H1 (cell line): ENCODE measurements at regions not wholly inside any gene's neighbourhood (a gene's known extent, or its start where the extent isn't known, plus 50 kb on each side); places are given as distances from the start of the nearest gene placed in this dataset.

Experiments used
- CTCF ChIA-PET: fragments of 300-600 bp; sonication (Branson Sonifier 250); formaldehyde crosslinking; loops from one replicate; lab custom pipeline; 2021; ENCODE audit not compliant: partially characterized antibody; lab: Charles Lee
- POLR2A ChIA-PET: fragments of 300-600 bp; sonication (Branson Sonifier 250); formaldehyde crosslinking; loops from one replicate; lab custom pipeline; 2021; ENCODE audit warnings: inconsistent platforms; ENCODE audit not compliant: partially characterized antibody; lab: Charles Lee
- DNase-seq, 2 experiments: peaks; one replicate each; pipeline versions ENCODE4 v3.0.0 to v3.0.0-alpha.2; 2010 to 2022; ENCODE audit warnings: low spot score in 2 of 2, low read depth in 1 of 2, mixed read lengths in 1 of 2
- FAIRE-seq: peaks from 2 replicates; lab custom pipeline; 2011; peaks lifted over from hg19 to GRCh38; lab: Jason Lieb, UNC
- H2AFZ ChIP-seq: 2 replicates; pipeline ENCODE4 v1.8.1; 2012; ENCODE audit warnings: low read length, inconsistent platforms
- H2AK5ac ChIP-seq: 2 replicates; pipeline ENCODE4 v1.6.1; 2013; ENCODE audit warnings: low read depth, low read length
- H2BK120ac ChIP-seq: replicated peaks from 2 replicates; pipeline ENCODE3; 2013; ENCODE audit warnings: low read depth, low read length, inconsistent platforms
- H2BK12ac ChIP-seq: 2 replicates; pipeline ENCODE4 v1.6.1; 2013; ENCODE audit warnings: low read depth, low read length
- H2BK15ac ChIP-seq: 2 replicates; pipeline ENCODE4 v1.6.1; 2013; ENCODE audit warnings: low read length
- H2BK20ac ChIP-seq: 2 replicates; pipeline ENCODE4 v1.6.1; 2013; ENCODE audit warnings: low read length
- H2BK5ac ChIP-seq: 2 replicates; pipeline ENCODE4 v1.6.1; 2013; ENCODE audit warnings: low read depth, low read length
- H3K14ac ChIP-seq: 2 replicates; pipeline ENCODE4 v1.6.1; 2013; ENCODE audit warnings: inconsistent platforms; ENCODE audit not compliant: insufficient read length
- H3K18ac ChIP-seq: 2 replicates; pipeline ENCODE4 v1.6.1; 2013; ENCODE audit warnings: low read length; ENCODE audit errors: extremely low read depth
- H3K23ac ChIP-seq: 2 replicates; pipeline ENCODE4 v1.6.1; 2013; ENCODE audit warnings: inconsistent platforms; ENCODE audit not compliant: insufficient read length
- H3K23me2 ChIP-seq: 2 replicates; pipeline ENCODE4 v1.6.1; 2013; ENCODE audit warnings: low read depth, low read length
- H3K27ac ChIP-seq: 2 replicates; pipeline ENCODE4 v1.6.1; 2011; ENCODE audit warnings: low read depth, low read length, inconsistent platforms
- H3K27me3 ChIP-seq, 4 experiments: replicated peaks in 1 of 4; 1 replicate in 1 of 4; 2 replicates in 3 of 4; pipeline versions ENCODE4 v1.6.1 to v1.8.1; 2011 to 2013; ENCODE audit warnings: low read length in 3 of 4, mild to moderate bottlenecking in 3 of 4, inconsistent platforms in 2 of 4, mixed read lengths in 2 of 4, moderate library complexity in 1 of 4; ENCODE audit not compliant: control insufficient read depth in 3 of 4, insufficient read depth in 3 of 4; ENCODE audit errors: extremely low read depth in 1 of 4
- H3K36me3 ChIP-seq, 4 experiments: 2 replicates each; pipeline versions ENCODE4 v1.6.1 to v1.8.1; 2011 to 2013; ENCODE audit warnings: mild to moderate bottlenecking in 4 of 4, low read length in 3 of 4, moderate library complexity in 2 of 4, control low read depth in 1 of 4, inconsistent platforms in 1 of 4; ENCODE audit not compliant: insufficient read depth in 4 of 4, control insufficient read depth in 2 of 4
- H3K4ac ChIP-seq: replicated peaks from 2 replicates; pipeline ENCODE3; 2013; ENCODE audit warnings: low read length, low read depth, mixed read lengths, inconsistent platforms; ENCODE audit not compliant: insufficient read length
- H3K4me1 ChIP-seq, 4 experiments: replicated peaks in 1 of 4; 1 replicate in 1 of 4; 2 replicates in 3 of 4; pipeline versions ENCODE4 v1.6.1 to v1.8.1; 2011 to 2013; ENCODE audit warnings: low read length in 3 of 4, inconsistent platforms in 2 of 4, mixed read lengths in 1 of 4; ENCODE audit not compliant: insufficient read depth in 4 of 4, control insufficient read depth in 3 of 4
- H3K4me2 ChIP-seq, 2 experiments: 2 replicates each; pipeline versions ENCODE4 v1.6.1 to v1.8.1; 2011 to 2013; ENCODE audit warnings: low read depth in 2 of 2, low read length in 2 of 2, control low read depth in 1 of 2, inconsistent platforms in 1 of 2, mild to moderate bottlenecking in 1 of 2; ENCODE audit not compliant: insufficient read depth in 1 of 2
- H3K4me3 ChIP-seq, 4 experiments: fragments of 200-600, 300-600 bp in 1 of 4; sonication (generic), shearing (Covaris generic), sonication (Bioruptor Twin) in 1 of 4; 2 replicates each; pipeline versions ENCODE4 v1.5.1 to v1.8.1; 2011 to 2016; ENCODE audit warnings: low read length in 4 of 4, low read depth in 3 of 4, control low read depth in 2 of 4, inconsistent platforms in 2 of 4, mild to moderate bottlenecking in 2 of 4, mixed read lengths in 1 of 4, moderate library complexity in 1 of 4; ENCODE audit not compliant: insufficient read depth in 2 of 4; ENCODE audit errors: extremely low read depth in 1 of 4
- H3K56ac ChIP-seq: replicated peaks from 2 replicates; pipeline ENCODE3; 2013; ENCODE audit warnings: low read depth, mild to moderate bottlenecking, mixed read lengths, low read length, inconsistent platforms; ENCODE audit not compliant: insufficient read length
- H3K79me1 ChIP-seq: 2 replicates; pipeline ENCODE4 v1.6.1; 2013; ENCODE audit warnings: low read depth, low read length, control low read depth
- H3K79me2 ChIP-seq, 2 experiments: 2 replicates each; pipeline versions ENCODE4 v1.6.1 to v1.8.1; 2012 to 2013; ENCODE audit warnings: low read length in 2 of 2, mild to moderate bottlenecking in 2 of 2, inconsistent platforms in 1 of 2; ENCODE audit not compliant: insufficient read depth in 2 of 2, control insufficient read depth in 1 of 2
- H3K9ac ChIP-seq, 4 experiments: replicated peaks in 1 of 4; 1 replicate in 1 of 4; 2 replicates in 3 of 4; pipeline versions ENCODE4 v1.6.1 to v1.8.1; 2011 to 2013; ENCODE audit warnings: low read depth in 3 of 4, low read length in 3 of 4, control low read depth in 2 of 4, mild to moderate bottlenecking in 2 of 4, moderate library complexity in 2 of 4, inconsistent platforms in 1 of 4; ENCODE audit errors: extremely low read depth in 1 of 4
- H3K9me3 ChIP-seq, 2 experiments: 2 replicates each; pipeline versions ENCODE4 v1.6.1 to v1.8.1; 2012 to 2013; ENCODE audit warnings: mild to moderate bottlenecking in 2 of 2, moderate library complexity in 2 of 2, control low read depth in 1 of 2, inconsistent platforms in 1 of 2, low read depth in 1 of 2, low read length in 1 of 2, mixed read lengths in 1 of 2; ENCODE audit not compliant: insufficient read depth in 2 of 2
- H4K20me1 ChIP-seq, 2 experiments: replicated peaks in 1 of 2; 2 replicates each; pipeline versions ENCODE3 to v1.8.1; 2011 to 2013; ENCODE audit warnings: inconsistent platforms in 2 of 2, low read length in 2 of 2, mild to moderate bottlenecking in 1 of 2; ENCODE audit not compliant: insufficient read depth in 2 of 2, control insufficient read depth in 1 of 2
- H4K5ac ChIP-seq: 2 replicates; pipeline ENCODE4 v1.6.1; 2013; ENCODE audit warnings: low read length, low read depth, mixed read lengths, inconsistent platforms; ENCODE audit not compliant: insufficient read length
- H4K8ac ChIP-seq: 2 replicates; pipeline ENCODE4 v1.8.0; 2013; ENCODE audit warnings: mild to moderate bottlenecking, moderate library complexity, low read length, inconsistent platforms; ENCODE audit not compliant: insufficient read depth; ENCODE audit errors: extremely low read depth
- H4K91ac ChIP-seq: replicated peaks from 2 replicates; pipeline ENCODE3; 2013; ENCODE audit warnings: low read length, mixed read lengths, inconsistent platforms; ENCODE audit not compliant: insufficient read length
- CTCF ChIP-seq, 3 experiments: IDR thresholded peaks; 1 replicate in 2 of 3; 2 replicates in 1 of 3; pipeline versions ENCODE4 v1.5.1 to v1.6.1; 2011; ENCODE audit warnings: low read length in 3 of 3, mild to moderate bottlenecking in 3 of 3, inconsistent platforms in 2 of 3, low read depth in 1 of 3, moderate library complexity in 1 of 3; ENCODE audit not compliant: insufficient read depth in 1 of 3; ENCODE audit errors: control extremely low read depth in 1 of 3
- RAD21 ChIP-seq, 2 experiments: IDR thresholded peaks in 1 of 2; conservative IDR thresholded peaks in 1 of 2; 2 replicates each; pipeline ENCODE4 v1.6.1; 2011; ENCODE audit warnings: low read depth in 2 of 2, low read length in 2 of 2, improper control_type of control experiment in 1 of 2, inconsistent platforms in 1 of 2, mild to moderate bottlenecking in 1 of 2, moderate library complexity in 1 of 2
- SUZ12 ChIP-seq: fragments of 200-600 bp; sonication (generic); IDR thresholded peaks from 2 replicates; pipeline ENCODE4 v1.6.1; 2012; ENCODE audit warnings: mild to moderate bottlenecking, inconsistent platforms, low read length, moderate library complexity, mixed read lengths
- YY1 ChIP-seq: IDR thresholded peaks from 2 replicates; pipeline ENCODE4 v1.6.1; 2011; ENCODE audit warnings: low read depth, mild to moderate bottlenecking, low read length
- WGBS, 2 experiments: shearing (Covaris generic) in 1 of 2; methylation state at CpG; one replicate each; pipeline versions ENCODE4 v1.1.6 to v1.1.7; 2013 to 2015; ENCODE audit warnings: low lambda C conversion rate in 2 of 2, mixed read lengths in 2 of 2, inconsistent platforms in 1 of 2, low coverage in 1 of 2, missing lambda C conversion rate in 1 of 2; ENCODE audit not compliant: insufficient replicate concordance in 2 of 2, insufficient coverage in 1 of 2, insufficient read length in 1 of 2; ENCODE audit errors: extremely low coverage in 1 of 2, missing lambda C conversion rate in 1 of 2; 5-methylcytosine and 5-hydroxymethylcytosine counted together

GRCh38 chr4:54840992-54841768 lies 183.4 kb downstream of the KIT start:
- H3K79me1 ChIP-seq = no peaks in the 10 kb centered on the region
- H2BK20ac ChIP-seq = no peak overlapping the region
- H4K8ac ChIP-seq = no peak overlapping the region
- 88% methylated on average over 2 of the region's 2 CpGs; no CpG with 5 or more reads in 1 of the 2 experiments for WGBS, 2 experiments
- H3K79me2 ChIP-seq = no peaks in the 10 kb centered on the region
- H2AFZ ChIP-seq = no peak overlapping the region
- no peaks in the 10 kb centered on the region for H3K4me1 ChIP-seq
- H4K91ac ChIP-seq = no peak overlapping the region
- no peak overlapping the region for H3K18ac ChIP-seq
- no peaks in the 10 kb centered on the region for H3K23me2 ChIP-seq
- H4K5ac ChIP-seq = no peak overlapping the region
- no peak overlapping the region for H3K4me2 ChIP-seq
- H2AK5ac ChIP-seq = no peak overlapping the region
- DNase-seq (no peak), FAIRE-seq (no peak)
- H3K9me3 ChIP-seq = no peaks in the 10 kb centered on the region
- ChIA-PET CTCF (interaction anchor here (0.6 to 1.4 kb wide), 10 partner anchors 9 to 608 kb away, joined by 3 to 4 read pairs (median 3); no protein-coding TSS in a partner anchor), POLR2A (no interaction called here)
- H3K14ac ChIP-seq = no peak overlapping the region
- no peaks in the 10 kb centered on the region for H3K27me3 ChIP-seq
- H2BK12ac ChIP-seq = no peak overlapping the region
- H2BK120ac ChIP-seq = no peak overlapping the region
- H2BK5ac ChIP-seq = no peak overlapping the region
- H3K23ac ChIP-seq = no peak overlapping the region
- H3K4ac ChIP-seq = no peak overlapping the region
- H2BK15ac ChIP-seq = no peak overlapping the region
- H3K36me3 ChIP-seq = no peaks in the 10 kb centered on the region; a peak in 1 of 8 replicates
- H3K56ac ChIP-seq = no peak overlapping the region
- no peak overlapping the region for H3K9ac ChIP-seq
- no peak overlapping the region for H3K27ac ChIP-seq
- H3K4me3 ChIP-seq = no peak overlapping the region
- H4K20me1 ChIP-seq = no peaks in the 10 kb centered on the region
- peak; percentile 66; the same call in 1 of the 2 replicates for TF ChIP-seq YY1
- peak; percentile 62 to 70 for TF ChIP-seq RAD21 (IDR thresholded peaks at IDR 0.05 in 1 of 2, conservative IDR thresholded peaks at IDR 0.05 in 1 of 2; ENCODE audit: low read depth in 2 of 2, low read length in 2 of 2)
- TF ChIP-seq CTCF (IDR thresholded peaks at IDR 0.05; ENCODE audit: control extremely low read depth in 1 of 3, insufficient read depth in 1 of 3, low read depth in 1 of 3, low read length in 3 of 3) = peak in 2 of 3 experiments; percentile 30 to 39; a peak in 2 of 4 replicates
- TF ChIP-seq SUZ12 = no peak
